ENCODE measurements at regions not wholly inside any gene's neighbourhood (a gene's known extent, or its start where the extent isn't known, plus 50 kb on each side); places are given as distances from the start of the nearest gene placed in this dataset.

GRCh38 chr11:135075740-135076139 lies 663.7 kb upstream of the B3GAT1 start:
- Histone ChIP-seq H3K9me3 (no peaks in the 10 kb centered on the region), H3K27me3 (no peaks in the 10 kb centered on the region), H3K4me3 (no peak overlapping the region), H3K36me3 (no peaks in the 10 kb centered on the region), H3K4me1 (no peaks in the 10 kb centered on the region), H3K27ac (no peak overlapping the region)
- no peak for DNase-seq (ENCODE audit: extremely low spot score in 2 of 2)
- intact Hi-C loops (cut with DNase I): no loop called here
- TF ChIP-seq CTCF (IDR thresholded peaks at IDR 0.05) (no peak), POLR2AphosphoS5 (IDR thresholded peaks at IDR 0.05; ENCODE audit: insufficient read depth in 1 of 2, low read depth in 1 of 2) (no peak), POLR2A (IDR thresholded peaks at IDR 0.05) (no peak)

- H3K4me3 ChIP-seq: no peak overlapping the region
- no peaks in the 10 kb centered on the region for H3K4me1 ChIP-seq
- H3K9me3 ChIP-seq: no peaks in the 10 kb centered on the region
- no peak for TF ChIP-seq POLR2A (IDR thresholded peaks at IDR 0.05)
- no peak for DNase-seq (ENCODE audit: extremely low spot score in 2 of 2)
- H3K27ac ChIP-seq: no peak overlapping the region
- no peaks in the 10 kb centered on the region for H3K36me3 ChIP-seq
- intact Hi-C loops (cut with DNase I): no loop called here
- H3K27me3 ChIP-seq: no peaks in the 10 kb centered on the region
Observed at GRCh38 chr11:135074397-135074998, 662.5 kb upstream of the B3GAT1 start.

GRCh38 chr11:135073870-135074269 lies 661.8 kb upstream of the B3GAT1 start:
- no peak for TF ChIP-seq POLR2AphosphoS5 (IDR thresholded peaks at IDR 0.05; ENCODE audit: insufficient read depth in 1 of 2, low read depth in 1 of 2)
- no peak for TF ChIP-seq POLR2A (IDR thresholded peaks at IDR 0.05)
- no peak for TF ChIP-seq CTCF (IDR thresholded peaks at IDR 0.05)
- no peaks in the 10 kb centered on the region for H3K4me1 ChIP-seq
- intact Hi-C loops (cut with DNase I): no loop called here
- DNase-seq (ENCODE audit: extremely low spot score in 2 of 2): no peak
- no peak overlapping the region for H3K4me3 ChIP-seq
- H3K9me3 ChIP-seq: no peaks in the 10 kb centered on the region
- no peaks in the 10 kb centered on the region for H3K36me3 ChIP-seq
- H3K27me3 ChIP-seq: no peaks in the 10 kb centered on the region
- H3K27ac ChIP-seq: no peak overlapping the region

GRCh38 chr11:135073381-135073780 lies 661.3 kb upstream of the B3GAT1 start:
- intact Hi-C loops (cut with DNase I): no loop called here
- DNase-seq (ENCODE audit: extremely low spot score in 2 of 2): no peak
- H3K27ac ChIP-seq: no peak overlapping the region
- TF ChIP-seq POLR2AphosphoS5 (IDR thresholded peaks at IDR 0.05; ENCODE audit: insufficient read depth in 1 of 2, low read depth in 1 of 2) (no peak), CTCF (IDR thresholded peaks at IDR 0.05) (no peak), POLR2A (IDR thresholded peaks at IDR 0.05) (no peak)
- H3K9me3 ChIP-seq: no peaks in the 10 kb centered on the region
- no peaks in the 10 kb centered on the region for H3K4me1 ChIP-seq
- no peak overlapping the region for H3K4me3 ChIP-seq
- no peaks in the 10 kb centered on the region for H3K27me3 ChIP-seq
- no peaks in the 10 kb centered on the region for H3K36me3 ChIP-seq

- no peaks in the 10 kb centered on the region for H3K9me3 ChIP-seq
- intact Hi-C loops (cut with DNase I): no loop called here
- H3K4me1 ChIP-seq: no peaks in the 10 kb centered on the region
- no peak for DNase-seq (ENCODE audit: extremely low spot score in 2 of 2)
- no peaks in the 10 kb centered on the region for H3K36me3 ChIP-seq
- no peaks in the 10 kb centered on the region for H3K27me3 ChIP-seq
- H3K4me3 ChIP-seq: no peak overlapping the region
- H3K27ac ChIP-seq: no peak overlapping the region
- TF ChIP-seq POLR2A (IDR thresholded peaks at IDR 0.05) (no peak), POLR2AphosphoS5 (IDR thresholded peaks at IDR 0.05; ENCODE audit: insufficient read depth in 1 of 2, low read depth in 1 of 2) (no peak), CTCF (IDR thresholded peaks at IDR 0.05) (no peak)
Observed at GRCh38 chr11:135069890-135070289, 657.8 kb upstream of the B3GAT1 start.
